HepG2 (cell line): ENCODE measurements at regions not wholly inside any gene's neighbourhood (a gene's known extent, or its start where the extent isn't known, plus 50 kb on each side); places are given as distances from the start of the nearest gene placed in this dataset.

Experiments used
- CEBPB ChIP-seq: IDR thresholded peaks from 2 replicates; pipeline ENCODE4 v1.6.1; 2011; ENCODE audit warnings: low read depth, low read length, improper control_type of control experiment, borderline replicate concordance
- CTCF ChIP-seq: sonication (generic); formaldehyde crosslinking; IDR thresholded peaks from 2 replicates; pipeline ENCODE4 v1.5.0; 2020; ENCODE audit warnings: mild to moderate bottlenecking, missing genetic modification reagents, moderate library complexity
- EP300 ChIP-seq, 3 experiments: sonication (generic) in 1 of 3; formaldehyde crosslinking in 1 of 3; IDR thresholded peaks; 2 replicates each; pipeline versions ENCODE4 v1.5.1 to v1.6.1; 2011 to 2020; ENCODE audit warnings: low read depth in 2 of 3, low read length in 2 of 3, borderline replicate concordance in 1 of 3, improper control_type of control experiment in 1 of 3, mild to moderate bottlenecking in 1 of 3, missing genetic modification reagents in 1 of 3, moderate library complexity in 1 of 3
- EZH2 ChIP-seq: conservative IDR thresholded peaks from 2 replicates; pipeline ENCODE4 v1.6.1; 2012; ENCODE audit warnings: mild to moderate bottlenecking, low read depth, low read length, moderate library complexity
- NFYC ChIP-seq: IDR thresholded peaks from 2 replicates; pipeline ENCODE4 v1.6.1; 2016; ENCODE audit warnings: missing genetic modification reagents, missing compliant biosample characterization
- POLR2A ChIP-seq, 2 experiments: IDR thresholded peaks; 2 replicates each; pipeline ENCODE4 v1.6.1; 2011; ENCODE audit warnings: low read depth in 2 of 2, low read length in 2 of 2, mild to moderate bottlenecking in 1 of 2, moderate library complexity in 1 of 2; ENCODE audit not compliant: insufficient read depth in 1 of 2
- SMARCC2 ChIP-seq: fragments of 450-650 bp; IDR thresholded peaks from 2 replicates; pipeline ENCODE4 v1.6.1; 2017; ENCODE audit warnings: antibody characterized with exemption, mild to moderate bottlenecking
- TRIM24 ChIP-seq: sonication (generic); formaldehyde crosslinking; IDR thresholded peaks from 2 replicates; pipeline ENCODE4 v1.8.0; 2022; ENCODE audit warnings: mild to moderate bottlenecking, missing genetic modification reagents
- USF2 ChIP-seq, 2 experiments: sonication (generic) in 1 of 2; formaldehyde crosslinking in 1 of 2; IDR thresholded peaks; 2 replicates each; pipeline versions ENCODE4 v1.5.1 to v1.6.1; 2011 to 2020; ENCODE audit warnings: borderline replicate concordance in 1 of 2, low read depth in 1 of 2, low read length in 1 of 2, mild to moderate bottlenecking in 1 of 2, missing genetic modification reagents in 1 of 2, moderate library complexity in 1 of 2
- ZBTB40 ChIP-seq, 2 experiments: fragments of 450-650 bp in 1 of 2; sonication (generic) in 1 of 2; formaldehyde crosslinking in 1 of 2; IDR thresholded peaks; 2 replicates each; pipeline versions ENCODE4 v1.6.1 to v1.8.0; 2016 to 2022; ENCODE audit warnings: antibody characterized with exemption in 1 of 2, mild to moderate bottlenecking in 1 of 2, missing genetic modification reagents in 1 of 2
- ZNF431 ChIP-seq: sonication (generic); formaldehyde crosslinking; IDR thresholded peaks from 2 replicates; pipeline ENCODE4 v1.9.0; 2022; ENCODE audit warnings: missing genetic modification reagents, low read depth, mild to moderate bottlenecking, borderline replicate concordance
- ZNF569 ChIP-seq: sonication (generic); formaldehyde crosslinking; IDR thresholded peaks from 2 replicates; pipeline ENCODE4 v1.5.0; 2020; ENCODE audit warnings: mild to moderate bottlenecking, missing genetic modification reagents, moderate library complexity, borderline replicate concordance
- ZSCAN21 ChIP-seq: sonication (generic); formaldehyde crosslinking; IDR thresholded peaks from 2 replicates; pipeline ENCODE4 v1.8.0; 2022; ENCODE audit warnings: mild to moderate bottlenecking, missing genetic modification reagents, moderate library complexity, borderline replicate concordance

- TF ChIP-seq USF2 (IDR thresholded peaks at IDR 0.05; ENCODE audit: low read depth, low read length) (no peak), USF2 (CRISPR knock-in tag; IDR thresholded peaks at IDR 0.05; ENCODE audit: borderline replicate concordance) (no peak), NFYC (no peak), CTCF (CRISPR knock-in tag) (no peak), EZH2 (no peak), ZNF569 (CRISPR knock-in tag) (no peak), CEBPB (no peak), ZBTB40 (IDR thresholded peaks at IDR 0.05) (no peak), ZBTB40 (CRISPR knock-in tag; IDR thresholded peaks at IDR 0.05) (no peak), EP300 (IDR thresholded peaks at IDR 0.05; ENCODE audit: low read depth in 2 of 2, low read length in 2 of 2) (no peak), EP300 (CRISPR knock-in tag; IDR thresholded peaks at IDR 0.05; ENCODE audit: borderline replicate concordance) (no peak), TRIM24 (CRISPR knock-in tag) (no peak), SMARCC2 (no peak), ZNF431 (CRISPR knock-in tag) (no peak), ZSCAN21 (CRISPR knock-in tag) (no peak), POLR2A (IDR thresholded peaks at IDR 0.05; ENCODE audit: insufficient read depth in 1 of 2, low read depth in 2 of 2, low read length in 2 of 2) (no peak)
These were observed 1206.2 kb downstream of the GATA3 start for GRCh38 chr10:9260690-9261089.
